Breast epithelium (tissue), 3 donors: ENCODE measurements at regions not wholly inside any gene's neighbourhood (a gene's known extent, or its start where the extent isn't known, plus 50 kb on each side); places are given as distances from the start of the nearest gene placed in this dataset.

Experiments used
- CTCF ChIP-seq, 3 donors: fragments of 450-650 bp; IDR thresholded peaks; one replicate each; pipeline ENCODE4 v1.5.1; 2016 to 2017; ENCODE audit warnings: antibody characterized with exemption in 3 of 3, mild to moderate bottlenecking in 3 of 3, moderate library complexity in 3 of 3
- POLR2A ChIP-seq: fragments of 450-650 bp; IDR thresholded peaks from one replicate; pipeline ENCODE4 v1.6.1; 2016; ENCODE audit warnings: antibody characterized with exemption, mild to moderate bottlenecking, moderate library complexity
- POLR2AphosphoS5 ChIP-seq, 3 donors: sonication (generic); formaldehyde crosslinking; IDR thresholded peaks; one replicate each; pipeline ENCODE4 v1.6.1; 2017; ENCODE audit warnings: antibody characterized with exemption in 3 of 3

- no peak for TF ChIP-seq POLR2A
- TF ChIP-seq CTCF (IDR thresholded peaks at IDR 0.05) = no peak
- TF ChIP-seq POLR2AphosphoS5 (IDR thresholded peaks at IDR 0.05) = no peak
Measured at GRCh38 chr15:85874236-85874635, 79.5 kb upstream of the KLHL25 start.
